NOMO-1 (cell line): ENCODE measurements at regions not wholly inside any gene's neighbourhood (a gene's known extent, or its start where the extent isn't known, plus 50 kb on each side); places are given as distances from the start of the nearest gene placed in this dataset.

Experiments used
- DNase-seq, 2 experiments: peaks; one replicate each; lab custom pipeline; 2025; ENCODE audit not compliant: unreplicated experiment in 2 of 2; lab: John Stamatoyannopoulos, UW

- DNase-seq: no peak
Measured at GRCh38 chr3:181457190-181457589, 254.5 kb upstream of the SOX2 start.

- no peak for DNase-seq
Measured at GRCh38 chr3:181455276-181455675, 256.4 kb upstream of the SOX2 start.

GRCh38 chr3:181454451-181455027, 257.2 kb upstream of the SOX2 start:
- no peak for DNase-seq

GRCh38 chr3:181446741-181447140, 265.0 kb upstream of the SOX2 start:
- DNase-seq: no peak

GRCh38 chr3:181442066-181442465, 269.7 kb upstream of the SOX2 start:
- no peak for DNase-seq

- no peak for DNase-seq
Measured at GRCh38 chr3:181432992-181433391, 278.7 kb upstream of the SOX2 start.

- DNase-seq: no peak
Measured at GRCh38 chr3:181431748-181432147, 280.0 kb upstream of the SOX2 start.

GRCh38 chr3:181425074-181425473, 286.7 kb upstream of the SOX2 start:
- no peak for DNase-seq

GRCh38 chr3:181418233-181418632, 293.5 kb upstream of the SOX2 start:
- DNase-seq: no peak

- no peak for DNase-seq
Measured at GRCh38 chr3:181417748-181418147, 294.0 kb upstream of the SOX2 start.

GRCh38 chr3:181410870-181411269, 300.9 kb upstream of the SOX2 start:
- DNase-seq: no peak

- DNase-seq: no peak
Measured at GRCh38 chr3:181403876-181404660, 307.7 kb upstream of the SOX2 start.

- DNase-seq: no peak
Measured at GRCh38 chr3:181402347-181402746, 309.4 kb upstream of the SOX2 start.

- no peak for DNase-seq
Measured at GRCh38 chr3:181384970-181385369, 326.8 kb upstream of the SOX2 start.

- no peak for DNase-seq
Measured at GRCh38 chr3:181383760-181384159, 328.0 kb upstream of the SOX2 start.

GRCh38 chr3:181383201-181383600, 328.5 kb upstream of the SOX2 start:
- no peak for DNase-seq

- DNase-seq: no peak
Measured at GRCh38 chr3:181382656-181383055, 329.1 kb upstream of the SOX2 start.

GRCh38 chr3:181379278-181379677, 332.4 kb upstream of the SOX2 start:
- DNase-seq: no peak

GRCh38 chr3:181369637-181370036, 342.1 kb upstream of the SOX2 start:
- DNase-seq: no peak

GRCh38 chr3:181363231-181363630, 348.5 kb upstream of the SOX2 start:
- no peak for DNase-seq

- no peak for DNase-seq
Measured at GRCh38 chr3:181362378-181362777, 349.3 kb upstream of the SOX2 start.

- no peak for DNase-seq
Measured at GRCh38 chr3:181358562-181358961, 353.2 kb upstream of the SOX2 start.

- no peak for DNase-seq
Measured at GRCh38 chr3:181358060-181358459, 353.7 kb upstream of the SOX2 start.
